Right atrium auricular region (tissue), 2 donors: ENCODE measurements at regions not wholly inside any gene's neighbourhood (a gene's known extent, or its start where the extent isn't known, plus 50 kb on each side); places are given as distances from the start of the nearest gene placed in this dataset.

Source experiments
- DNase-seq: peaks from one replicate; pipeline ENCODE4 v3.0.0-alpha.2; 2019; ENCODE audit warnings: low spot score
- H3K27ac ChIP-seq, 2 donors: fragments of 200-600 bp; sonication (generic); 1 replicate in 1 of 2; 2 replicates in 1 of 2; pipeline ENCODE4 v1.5.1; 2016 to 2019
- H3K27me3 ChIP-seq, 2 donors: fragments of 200-600 bp; sonication (generic); one replicate each; pipeline versions ENCODE4 v1.5.1 to v1.6.0; 2017 to 2019
- H3K36me3 ChIP-seq: fragments of 200-600 bp; sonication (generic); one replicate; pipeline ENCODE4 v1.5.1; 2016
- H3K4me1 ChIP-seq, 2 donors: fragments of 200-600 bp; sonication (generic); one replicate each; pipeline versions ENCODE4 v1.5.1 to v1.6.0; 2017 to 2019
- H3K4me3 ChIP-seq, 2 donors: fragments of 200-600 bp; sonication (generic); 1 replicate in 1 of 2; 2 replicates in 1 of 2; pipeline ENCODE4 v1.5.1; 2017 to 2019; ENCODE audit warnings: mild to moderate bottlenecking in 1 of 2, moderate library complexity in 1 of 2
- H3K9me3 ChIP-seq, 2 donors: fragments of 200-600 bp; sonication (generic); one replicate each; pipeline ENCODE4 v1.5.1; 2019
- CTCF ChIP-seq, 2 donors: fragments of 200-600 bp; sonication (generic); IDR thresholded peaks; one replicate each; pipeline ENCODE4 v1.5.1; 2019; ENCODE audit warnings: antibody characterized with exemption in 2 of 2

GRCh38 chr4:71138007-71138615 lies 144.7 kb downstream of the DCK start:
- no peak for DNase-seq
- Histone ChIP-seq H3K4me3 (no peak overlapping the region), H3K27ac (no peak overlapping the region), H3K27me3 (no peaks in the 10 kb centered on the region), H3K9me3 (no peaks in the 10 kb centered on the region), H3K4me1 (no peaks in the 10 kb centered on the region), H3K36me3 (no peaks in the 10 kb centered on the region)
- no peak for TF ChIP-seq CTCF (IDR thresholded peaks at IDR 0.05)

- no peaks in the 10 kb centered on the region for H3K36me3 ChIP-seq
- no peaks in the 10 kb centered on the region for H3K9me3 ChIP-seq
- H3K27me3 ChIP-seq = no peaks in the 10 kb centered on the region
- H3K27ac ChIP-seq = no peak overlapping the region
- H3K4me1 ChIP-seq = no peaks in the 10 kb centered on the region
- no peak for DNase-seq
- no peak overlapping the region for H3K4me3 ChIP-seq
- no peak for TF ChIP-seq CTCF (IDR thresholded peaks at IDR 0.05)
Measured at GRCh38 chr4:71140563-71140962, 147.1 kb downstream of the DCK start.

- Histone ChIP-seq H3K27me3 (no peaks in the 10 kb centered on the region), H3K36me3 (no peaks in the 10 kb centered on the region), H3K27ac (no peak overlapping the region), H3K9me3 (no peaks in the 10 kb centered on the region), H3K4me1 (no peaks in the 10 kb centered on the region), H3K4me3 (no peak overlapping the region)
- DNase-seq = no peak
- no peak for TF ChIP-seq CTCF (IDR thresholded peaks at IDR 0.05)
Measured at GRCh38 chr4:71141125-71141524, 147.7 kb downstream of the DCK start.

GRCh38 chr4:71147261-71147660 lies 153.8 kb downstream of the DCK start:
- Histone ChIP-seq H3K27me3 (no peaks in the 10 kb centered on the region), H3K4me3 (no peak overlapping the region), H3K4me1 (no peaks in the 10 kb centered on the region), H3K27ac (no peak overlapping the region), H3K36me3 (no peaks in the 10 kb centered on the region), H3K9me3 (no peaks in the 10 kb centered on the region)
- DNase-seq = no peak
- TF ChIP-seq CTCF (IDR thresholded peaks at IDR 0.05) = no peak

GRCh38 chr4:71148545-71148944 lies 155.1 kb downstream of the DCK start:
- Histone ChIP-seq H3K27ac (no peak overlapping the region), H3K4me3 (no peak overlapping the region), H3K36me3 (no peaks in the 10 kb centered on the region), H3K4me1 (no peaks in the 10 kb centered on the region), H3K27me3 (no peaks in the 10 kb centered on the region), H3K9me3 (no peaks in the 10 kb centered on the region)
- TF ChIP-seq CTCF (IDR thresholded peaks at IDR 0.05) = no peak
- DNase-seq = no peak

- no peak overlapping the region for H3K4me3 ChIP-seq
- TF ChIP-seq CTCF (IDR thresholded peaks at IDR 0.05) = no peak
- DNase-seq = no peak
- H3K27me3 ChIP-seq = no peaks in the 10 kb centered on the region
- H3K27ac ChIP-seq = no peak overlapping the region
- no peaks in the 10 kb centered on the region for H3K4me1 ChIP-seq
- no peaks in the 10 kb centered on the region for H3K9me3 ChIP-seq
- no peaks in the 10 kb centered on the region for H3K36me3 ChIP-seq
Measured at GRCh38 chr4:71151054-71151453, 157.6 kb downstream of the DCK start.
